HFFc6 (cell line): ENCODE measurements at regions not wholly inside any gene's neighbourhood (a gene's known extent, or its start where the extent isn't known, plus 50 kb on each side); places are given as distances from the start of the nearest gene placed in this dataset.
"Not testable (repeated sequence)": the region's sequence is repeated elsewhere in the genome, so short reads cannot be mapped to it uniquely, and the experiment has no call there.

Experiments
- DNase-seq: peaks from one replicate; pipeline ENCODE4 v3.0.0-alpha.2; 2018
- H3K27ac Mint-ChIP-seq: 2 replicates; pipeline ENCODE4 v1.8.0; 2020; ENCODE audit warnings: mild to moderate bottlenecking, mixed read lengths
- H3K27me3 Mint-ChIP-seq: 2 replicates; pipeline ENCODE4 v1.8.0; 2021; ENCODE audit warnings: mild to moderate bottlenecking, moderate library complexity, mixed read lengths; ENCODE audit not compliant: insufficient read depth
- H3K36me3 Mint-ChIP-seq: 2 replicates; pipeline ENCODE4 v1.8.0; 2021; ENCODE audit warnings: low read depth, mixed read lengths
- H3K4me1 Mint-ChIP-seq: 2 replicates; pipeline ENCODE4 v1.8.0; 2020; ENCODE audit warnings: low read depth, mixed read lengths
- H3K4me3 Mint-ChIP-seq: 2 replicates; pipeline ENCODE4 v1.8.0; 2020; ENCODE audit warnings: mild to moderate bottlenecking, moderate library complexity, mixed read lengths
- H3K9me3 Mint-ChIP-seq: 2 replicates; pipeline ENCODE4 v1.8.0; 2020; ENCODE audit warnings: mild to moderate bottlenecking, mixed read lengths
- TF ChIP-seq, protein P1 (sequence below): fragments of 200-600 bp; sonication (generic); IDR thresholded peaks from 2 replicates; pipeline ENCODE4 v1.5.0; 2021; ENCODE audit warnings: antibody characterized with exemption, mild to moderate bottlenecking

GRCh38 chr7:72266-73057, 119.9 kb upstream of the FAM20C start:
- not testable (repeated sequence) for H3K27me3 Mint-ChIP-seq, H3K4me1 Mint-ChIP-seq, H3K36me3 Mint-ChIP-seq, H3K9me3 Mint-ChIP-seq, H3K27ac Mint-ChIP-seq, H3K4me3 Mint-ChIP-seq, DNase-seq

- not testable (repeated sequence) for H3K27me3 Mint-ChIP-seq, DNase-seq, H3K36me3 Mint-ChIP-seq, H3K9me3 Mint-ChIP-seq, H3K27ac Mint-ChIP-seq, H3K4me3 Mint-ChIP-seq, H3K4me1 Mint-ChIP-seq
Observed at GRCh38 chr7:73058-73331, 119.4 kb upstream of the FAM20C start.

DNA sequence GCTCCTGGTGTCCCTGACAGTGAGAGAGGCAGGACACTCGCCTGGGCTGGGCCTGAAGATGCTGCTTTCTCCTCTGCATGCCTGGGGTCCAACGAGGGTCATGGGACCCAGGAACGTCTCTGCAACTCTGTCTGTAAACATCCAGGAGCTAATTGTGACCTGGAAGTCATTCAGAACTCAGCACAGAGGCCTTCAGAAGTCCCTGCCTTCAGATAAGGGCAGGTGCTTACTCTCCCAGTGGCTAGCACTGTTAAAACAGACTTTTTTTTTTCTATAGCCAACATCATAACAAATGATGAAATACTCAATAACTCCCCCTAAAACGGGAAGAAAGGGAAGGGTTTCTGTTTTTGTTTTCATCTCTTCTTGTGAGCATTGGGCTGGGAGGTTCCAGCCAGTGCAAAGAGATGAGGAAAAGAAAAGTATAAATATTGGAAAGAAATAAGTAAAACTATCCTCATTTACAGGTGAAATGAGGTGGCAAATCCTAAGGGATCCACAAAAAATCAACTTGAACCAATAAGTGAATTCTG, 118.3 kb upstream of the FAM20C start:
- H3K9me3 Mint-ChIP-seq, H3K4me1 Mint-ChIP-seq, H3K27me3 Mint-ChIP-seq, DNase-seq, H3K27ac Mint-ChIP-seq, H3K4me3 Mint-ChIP-seq, H3K36me3 Mint-ChIP-seq: not testable (repeated sequence)

GRCh38 chr7:75511-75910, 116.9 kb upstream of the FAM20C start:
- not testable (repeated sequence) for H3K9me3 Mint-ChIP-seq, H3K4me3 Mint-ChIP-seq, H3K36me3 Mint-ChIP-seq, H3K27me3 Mint-ChIP-seq, H3K4me1 Mint-ChIP-seq, DNase-seq, H3K27ac Mint-ChIP-seq

DNA sequence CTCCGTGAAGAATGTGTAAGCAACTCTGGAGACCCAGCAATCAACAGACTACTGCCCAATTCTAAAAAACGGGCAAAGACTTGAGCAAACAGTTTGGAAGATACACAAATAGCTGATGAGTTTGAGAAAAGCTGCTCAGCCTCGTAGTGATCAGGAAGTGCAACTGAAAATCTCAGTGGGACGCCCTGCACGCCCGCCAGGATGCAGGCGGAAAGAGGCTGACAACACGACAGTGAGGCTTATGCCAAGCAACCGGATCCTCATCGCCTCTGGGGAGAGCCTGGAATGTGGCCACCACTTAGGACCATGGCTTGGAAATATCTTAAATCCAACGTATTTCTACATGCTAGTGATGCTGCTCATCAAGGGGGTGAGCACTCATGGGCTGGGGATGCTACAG, 116.2 kb upstream of the FAM20C start:
- H3K27ac Mint-ChIP-seq, DNase-seq, H3K4me3 Mint-ChIP-seq, H3K4me1 Mint-ChIP-seq, H3K9me3 Mint-ChIP-seq, H3K36me3 Mint-ChIP-seq, H3K27me3 Mint-ChIP-seq: not testable (repeated sequence)

DNA sequence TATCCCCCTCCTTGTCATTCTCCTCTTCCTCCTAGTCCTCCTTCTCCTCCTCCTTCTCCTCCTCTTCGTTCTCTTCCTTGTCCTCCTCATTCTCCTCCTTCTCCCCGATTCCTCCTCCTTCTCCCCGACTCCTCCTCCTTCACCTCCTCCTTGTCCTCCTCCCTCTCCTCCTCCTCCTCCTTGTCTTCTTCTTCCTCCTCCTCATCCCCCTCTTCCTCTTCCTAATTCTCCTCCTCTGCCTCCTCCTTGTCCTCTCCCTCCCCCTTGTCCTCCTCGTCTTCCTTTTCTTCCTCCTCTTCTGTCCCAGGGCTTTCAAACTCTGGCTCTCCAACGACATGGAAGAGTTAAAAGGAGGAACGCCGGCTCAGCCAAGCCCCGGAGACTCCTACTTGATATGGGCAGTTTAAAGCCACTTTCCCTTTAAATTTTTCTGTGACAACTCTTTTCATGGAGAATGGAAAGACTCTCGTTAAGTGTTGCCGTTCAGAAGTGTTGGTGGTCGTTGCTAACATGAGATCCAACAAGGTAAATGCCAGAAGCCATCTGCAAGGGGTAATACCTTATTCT, 115.5 kb upstream of the FAM20C start:
- not testable (repeated sequence) for H3K27ac Mint-ChIP-seq, H3K9me3 Mint-ChIP-seq, DNase-seq, H3K27me3 Mint-ChIP-seq, H3K36me3 Mint-ChIP-seq, H3K4me1 Mint-ChIP-seq, H3K4me3 Mint-ChIP-seq

DNA sequence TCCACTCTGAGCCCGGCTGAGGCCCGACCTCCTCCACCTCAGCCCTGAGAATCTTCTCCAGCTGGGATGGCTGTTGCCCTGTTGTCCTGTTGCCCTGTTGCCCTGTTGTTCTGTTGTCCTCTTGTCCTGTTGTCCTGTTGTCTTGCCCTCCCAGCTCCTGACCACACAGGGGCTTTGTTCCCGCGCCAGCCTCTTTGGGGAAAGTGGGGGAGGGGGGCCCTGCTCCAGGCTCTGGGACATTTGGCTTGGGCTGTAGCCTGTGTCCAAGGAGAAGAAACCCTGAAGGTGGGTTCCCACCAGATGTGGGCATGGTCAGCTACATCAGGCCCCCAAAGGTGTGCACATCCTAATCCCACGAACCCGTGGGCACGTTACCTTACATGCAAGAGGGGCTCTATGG, 113.5 kb upstream of the FAM20C start:
- peaks cover 13% of the 10 kb centered on the region for H3K27me3 Mint-ChIP-seq
- DNase-seq, H3K9me3 Mint-ChIP-seq, H3K36me3 Mint-ChIP-seq, H3K4me1 Mint-ChIP-seq, H3K4me3 Mint-ChIP-seq, H3K27ac Mint-ChIP-seq: not testable (repeated sequence)

DNA sequence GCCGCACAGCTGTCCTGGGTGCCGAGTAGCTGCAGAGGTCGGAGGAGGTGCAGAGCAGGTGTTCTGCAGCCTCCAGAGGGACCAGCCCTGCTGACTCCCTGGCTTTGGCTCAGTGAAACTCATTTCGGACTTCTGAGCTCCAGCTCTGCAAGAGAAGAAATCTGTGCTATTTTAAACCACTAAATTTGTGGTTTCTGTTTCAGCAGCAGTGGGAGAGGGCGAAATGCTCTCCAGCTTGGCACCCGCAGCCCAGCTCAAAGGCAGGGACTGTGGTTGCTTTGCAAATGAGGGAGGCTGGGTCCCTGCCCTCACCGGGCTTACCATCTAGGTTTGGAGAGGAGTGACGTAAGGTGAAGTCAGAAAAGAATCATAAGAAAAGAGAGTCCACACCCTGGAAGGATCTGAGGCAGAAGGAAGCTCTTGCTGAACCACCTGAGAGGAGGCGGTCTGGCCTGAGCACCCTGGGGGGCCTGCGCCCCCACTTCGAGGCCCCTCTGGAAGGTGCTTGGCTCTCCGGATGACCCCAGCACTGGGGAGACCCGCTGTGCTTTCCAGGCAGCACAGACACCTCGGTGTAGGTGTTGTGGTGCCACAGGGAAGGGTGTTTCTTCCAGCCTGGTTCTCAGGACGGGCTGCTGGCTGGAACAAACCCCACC, 112.8 kb upstream of the FAM20C start:
- peaks cover 13% of the 10 kb centered on the region for H3K27me3 Mint-ChIP-seq
- not testable (repeated sequence) for H3K4me1 Mint-ChIP-seq, DNase-seq, H3K4me3 Mint-ChIP-seq, H3K36me3 Mint-ChIP-seq, H3K9me3 Mint-ChIP-seq, H3K27ac Mint-ChIP-seq

DNA sequence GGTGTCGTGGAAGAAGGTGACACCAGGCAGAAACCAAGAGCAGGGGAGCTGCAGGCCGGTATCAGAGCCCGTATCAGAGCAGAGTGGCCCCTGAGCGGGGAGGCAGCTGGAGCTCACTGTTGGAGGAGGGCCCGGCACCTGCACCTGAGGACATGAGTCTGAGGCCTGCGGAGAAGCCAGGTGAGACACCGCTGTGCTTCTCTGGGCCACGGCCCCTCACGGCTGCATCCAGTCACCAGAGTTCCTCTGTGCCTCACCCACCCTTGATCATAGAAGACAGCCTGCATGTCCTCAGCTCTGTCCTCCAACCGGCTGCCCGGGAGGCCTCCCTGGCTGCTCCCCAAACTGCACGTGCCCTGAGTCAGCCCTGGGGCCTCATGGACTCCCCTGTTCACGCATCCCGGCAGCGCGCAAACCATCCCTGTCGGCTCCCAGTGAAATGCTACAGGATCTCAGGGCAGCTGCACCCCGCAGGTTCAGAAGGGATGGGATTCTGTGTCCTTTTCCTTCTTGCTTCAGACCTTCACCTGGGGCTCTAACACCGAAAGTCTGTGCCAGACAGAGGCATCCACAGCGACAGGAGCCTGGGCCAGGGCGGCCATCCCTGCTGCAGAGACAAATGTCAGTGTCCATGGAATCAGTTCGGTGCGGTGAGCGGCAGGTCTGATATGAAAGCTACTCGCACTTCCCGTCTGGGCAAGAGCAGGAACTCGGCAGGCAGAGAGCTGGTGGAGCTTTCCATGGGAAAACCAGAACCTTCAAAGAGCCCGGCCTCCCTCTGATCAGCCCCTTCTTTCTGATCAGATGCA, 111.9 kb upstream of the FAM20C start:
- Mint-ChIP-seq H3K9me3 (no peaks in the 10 kb centered on the region), H3K4me1 (no peaks in the 10 kb centered on the region), H3K4me3 (no peak overlapping the region), H3K36me3 (no peaks in the 10 kb centered on the region), H3K27ac (no peak overlapping the region), H3K27me3 (peaks cover 13% of the 10 kb centered on the region)
- TF ChIP-seq, protein P1, sequence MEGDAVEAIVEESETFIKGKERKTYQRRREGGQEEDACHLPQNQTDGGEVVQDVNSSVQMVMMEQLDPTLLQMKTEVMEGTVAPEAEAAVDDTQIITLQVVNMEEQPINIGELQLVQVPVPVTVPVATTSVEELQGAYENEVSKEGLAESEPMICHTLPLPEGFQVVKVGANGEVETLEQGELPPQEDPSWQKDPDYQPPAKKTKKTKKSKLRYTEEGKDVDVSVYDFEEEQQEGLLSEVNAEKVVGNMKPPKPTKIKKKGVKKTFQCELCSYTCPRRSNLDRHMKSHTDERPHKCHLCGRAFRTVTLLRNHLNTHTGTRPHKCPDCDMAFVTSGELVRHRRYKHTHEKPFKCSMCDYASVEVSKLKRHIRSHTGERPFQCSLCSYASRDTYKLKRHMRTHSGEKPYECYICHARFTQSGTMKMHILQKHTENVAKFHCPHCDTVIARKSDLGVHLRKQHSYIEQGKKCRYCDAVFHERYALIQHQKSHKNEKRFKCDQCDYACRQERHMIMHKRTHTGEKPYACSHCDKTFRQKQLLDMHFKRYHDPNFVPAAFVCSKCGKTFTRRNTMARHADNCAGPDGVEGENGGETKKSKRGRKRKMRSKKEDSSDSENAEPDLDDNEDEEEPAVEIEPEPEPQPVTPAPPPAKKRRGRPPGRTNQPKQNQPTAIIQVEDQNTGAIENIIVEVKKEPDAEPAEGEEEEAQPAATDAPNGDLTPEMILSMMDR = no peak
- no peak for DNase-seq
